LNCAP (cell line): ENCODE measurements at regions not wholly inside any gene's neighbourhood (a gene's known extent, or its start where the extent isn't known, plus 50 kb on each side); places are given as distances from the start of the nearest gene placed in this dataset.

ENCODE experiments used
- CTCF ChIP-seq: fragments of 450-650 bp; IDR thresholded peaks from 2 replicates; pipeline ENCODE4 v1.5.1; 2017; ENCODE audit warnings: mild to moderate bottlenecking

GRCh38 chr20:55782224-55782911 lies 223.0 kb downstream of the CBLN4 start:
- no peak for TF ChIP-seq CTCF

GRCh38 chr20:55778796-55779195 lies 226.5 kb downstream of the CBLN4 start:
- no peak for TF ChIP-seq CTCF

- no peak for TF ChIP-seq CTCF
Observed at GRCh38 chr20:55777641-55778040, 227.7 kb downstream of the CBLN4 start.

GRCh38 chr20:55776176-55776575 lies 229.1 kb downstream of the CBLN4 start:
- no peak for TF ChIP-seq CTCF

- TF ChIP-seq CTCF, result no peak
Observed at GRCh38 chr20:55774628-55775027, 230.7 kb downstream of the CBLN4 start.

GRCh38 chr20:55761797-55762196 lies 243.5 kb downstream of the CBLN4 start:
- TF ChIP-seq CTCF, result no peak

GRCh38 chr20:55761100-55761499 lies 244.2 kb downstream of the CBLN4 start:
- TF ChIP-seq CTCF, result no peak

GRCh38 chr20:55760586-55760985 lies 244.7 kb downstream of the CBLN4 start:
- no peak for TF ChIP-seq CTCF
